ENCODE measurements at regions not wholly inside any gene's neighbourhood (a gene's known extent, or its start where the extent isn't known, plus 50 kb on each side); places are given as distances from the start of the nearest gene placed in this dataset.

- Histone ChIP-seq H3K9ac (ENCODE audit: low read depth, low read length) (no peak overlapping the region), H3K9me3 (ENCODE audit: control insufficient read depth, insufficient read depth, low read length) (no peaks in the 10 kb centered on the region), H3K36me3 (ENCODE audit: insufficient read depth, low read length) (no peaks in the 10 kb centered on the region), H3K4me1 (ENCODE audit: insufficient read depth, low read length) (peaks cover 7% of the 10 kb centered on the region)
These were observed 71.4 kb upstream of the MAFB start for GRCh38 chr20:40760399-40760798.

- no peaks in the 10 kb centered on the region for H3K36me3 ChIP-seq (ENCODE audit: insufficient read depth, low read length)
- H3K9ac ChIP-seq (ENCODE audit: low read depth, low read length) = no peak overlapping the region
- peaks cover 22% of the 10 kb centered on the region for H3K4me1 ChIP-seq (ENCODE audit: insufficient read depth, low read length)
- H3K9me3 ChIP-seq (ENCODE audit: control insufficient read depth, insufficient read depth, low read length) = no peaks in the 10 kb centered on the region
These were observed 74.7 kb upstream of the MAFB start for GRCh38 chr20:40763646-40764295.

- Histone ChIP-seq H3K9ac (ENCODE audit: low read depth, low read length) (no peak overlapping the region), H3K4me1 (ENCODE audit: insufficient read depth, low read length) (peaks cover 22% of the 10 kb centered on the region), H3K36me3 (ENCODE audit: insufficient read depth, low read length) (no peaks in the 10 kb centered on the region)
These were observed 76.9 kb upstream of the MAFB start for GRCh38 chr20:40765814-40766480.

GRCh38 chr20:40766790-40767614, 78.0 kb upstream of the MAFB start:
- peaks cover 18% of the 10 kb centered on the region for H3K4me1 ChIP-seq (ENCODE audit: insufficient read depth, low read length)
- H3K9me3 ChIP-seq (ENCODE audit: control insufficient read depth, insufficient read depth, low read length) = no peaks in the 10 kb centered on the region
- no peak overlapping the region for H3K9ac ChIP-seq (ENCODE audit: low read depth, low read length)
- H3K36me3 ChIP-seq (ENCODE audit: insufficient read depth, low read length) = no peaks in the 10 kb centered on the region

More at GRCh38 chr20:40765814-40766480, 76.9 kb upstream of the MAFB start:
- no peaks in the 10 kb centered on the region for H3K9me3 ChIP-seq (ENCODE audit: control insufficient read depth, insufficient read depth, low read length)

- Histone ChIP-seq H3K9ac (ENCODE audit: low read depth, low read length) (no peak overlapping the region), H3K36me3 (ENCODE audit: insufficient read depth, low read length) (no peaks in the 10 kb centered on the region), H3K9me3 (ENCODE audit: control insufficient read depth, insufficient read depth, low read length) (no peaks in the 10 kb centered on the region), H3K4me1 (ENCODE audit: insufficient read depth, low read length) (peaks cover 18% of the 10 kb centered on the region)
These were observed 78.5 kb upstream of the MAFB start for GRCh38 chr20:40767615-40767924.

- Histone ChIP-seq H3K36me3 (ENCODE audit: insufficient read depth, low read length) (no peaks in the 10 kb centered on the region), H3K9me3 (ENCODE audit: control insufficient read depth, insufficient read depth, low read length) (no peaks in the 10 kb centered on the region), H3K4me1 (ENCODE audit: insufficient read depth, low read length) (peaks cover 18% of the 10 kb centered on the region), H3K9ac (ENCODE audit: low read depth, low read length) (no peak overlapping the region)
These were observed 79.1 kb upstream of the MAFB start for GRCh38 chr20:40768105-40768504.

- Histone ChIP-seq H3K36me3 (ENCODE audit: insufficient read depth, low read length) (no peaks in the 10 kb centered on the region), H3K4me1 (ENCODE audit: insufficient read depth, low read length) (peaks cover 16% of the 10 kb centered on the region), H3K9ac (ENCODE audit: low read depth, low read length) (no peak overlapping the region), H3K9me3 (ENCODE audit: control insufficient read depth, insufficient read depth, low read length) (no peaks in the 10 kb centered on the region)
These were observed 80.7 kb upstream of the MAFB start for GRCh38 chr20:40769677-40770285.

- H3K4me1 ChIP-seq (ENCODE audit: insufficient read depth, low read length) = peaks cover 12% of the 10 kb centered on the region
- H3K9ac ChIP-seq (ENCODE audit: low read depth, low read length) = no peak overlapping the region
- H3K36me3 ChIP-seq (ENCODE audit: insufficient read depth, low read length) = no peaks in the 10 kb centered on the region
- H3K9me3 ChIP-seq (ENCODE audit: control insufficient read depth, insufficient read depth, low read length) = no peaks in the 10 kb centered on the region
These were observed 81.7 kb upstream of the MAFB start for GRCh38 chr20:40770564-40771307.

GRCh38 chr20:40771308-40771610, 82.2 kb upstream of the MAFB start:
- Histone ChIP-seq H3K4me1 (ENCODE audit: insufficient read depth, low read length) (peaks cover 7% of the 10 kb centered on the region), H3K36me3 (ENCODE audit: insufficient read depth, low read length) (no peaks in the 10 kb centered on the region), H3K9ac (ENCODE audit: low read depth, low read length) (no peak overlapping the region), H3K9me3 (ENCODE audit: control insufficient read depth, insufficient read depth, low read length) (no peaks in the 10 kb centered on the region)

- no peak overlapping the region for H3K9ac ChIP-seq (ENCODE audit: low read depth, low read length)
- H3K4me1 ChIP-seq (ENCODE audit: insufficient read depth, low read length) = peaks cover 13% of the 10 kb centered on the region
- no peaks in the 10 kb centered on the region for H3K36me3 ChIP-seq (ENCODE audit: insufficient read depth, low read length)
- H3K9me3 ChIP-seq (ENCODE audit: control insufficient read depth, insufficient read depth, low read length) = no peaks in the 10 kb centered on the region
These were observed 82.9 kb upstream of the MAFB start for GRCh38 chr20:40771848-40772511.

- Histone ChIP-seq H3K9me3 (ENCODE audit: control insufficient read depth, insufficient read depth, low read length) (no peaks in the 10 kb centered on the region), H3K9ac (ENCODE audit: low read depth, low read length) (no peak overlapping the region), H3K36me3 (ENCODE audit: insufficient read depth, low read length) (no peaks in the 10 kb centered on the region), H3K4me1 (ENCODE audit: insufficient read depth, low read length) (peaks cover 14% of the 10 kb centered on the region)
These were observed 84.3 kb upstream of the MAFB start for GRCh38 chr20:40773376-40773775.

- no peaks in the 10 kb centered on the region for H3K36me3 ChIP-seq (ENCODE audit: insufficient read depth, low read length)
- H3K4me1 ChIP-seq (ENCODE audit: insufficient read depth, low read length) = peaks cover 14% of the 10 kb centered on the region
- no peaks in the 10 kb centered on the region for H3K9me3 ChIP-seq (ENCODE audit: control insufficient read depth, insufficient read depth, low read length)
These were observed 85.2 kb upstream of the MAFB start for GRCh38 chr20:40774252-40774651.

GRCh38 chr20:40775561-40776146, 86.6 kb upstream of the MAFB start:
- H3K4me1 ChIP-seq (ENCODE audit: insufficient read depth, low read length) = peaks cover 14% of the 10 kb centered on the region
- H3K9me3 ChIP-seq (ENCODE audit: control insufficient read depth, insufficient read depth, low read length) = no peaks in the 10 kb centered on the region

More at GRCh38 chr20:40774252-40774651, 85.2 kb upstream of the MAFB start:
- H3K9ac ChIP-seq (ENCODE audit: low read depth, low read length) = no peak overlapping the region

More at GRCh38 chr20:40775561-40776146, 86.6 kb upstream of the MAFB start:
- no peaks in the 10 kb centered on the region for H3K36me3 ChIP-seq (ENCODE audit: insufficient read depth, low read length)
- H3K9ac ChIP-seq (ENCODE audit: low read depth, low read length) = no peak overlapping the region

Data from ES-I3 (cell line).